Erythroblast (primary cell): ENCODE measurements at regions not wholly inside any gene's neighbourhood (a gene's known extent, or its start where the extent isn't known, plus 50 kb on each side); places are given as distances from the start of the nearest gene placed in this dataset.

Experiments used
- GATA1 ChIP-seq: IDR thresholded peaks from 2 replicates; pipeline ENCODE4 v1.6.1; 2011; ENCODE audit warnings: low read depth, mild to moderate bottlenecking, control low read depth, low read length, moderate library complexity
- POLR2A ChIP-seq: IDR thresholded peaks from 2 replicates; pipeline ENCODE4 v1.6.1; 2011; ENCODE audit warnings: mild to moderate bottlenecking, low read length

DNA sequence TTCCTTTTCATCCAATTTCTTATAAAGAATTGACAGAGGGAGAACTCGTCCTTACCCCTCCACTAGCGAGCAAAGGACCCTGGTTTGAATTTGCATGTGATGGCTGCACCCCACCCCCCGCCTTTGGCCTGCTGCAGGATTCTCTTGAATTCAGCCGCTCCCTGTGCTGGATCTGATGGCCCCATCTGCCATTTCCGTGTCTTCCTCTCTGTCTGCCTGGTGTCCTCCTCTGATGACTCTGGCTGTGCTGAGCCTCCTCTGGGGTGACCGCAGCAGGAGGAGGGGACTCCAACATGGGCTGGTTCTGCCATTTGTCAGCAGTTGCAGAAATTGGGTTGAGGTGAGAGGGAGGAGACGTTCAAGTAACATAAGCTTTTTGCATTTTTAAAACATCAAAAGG lies 188.8 kb downstream of the DLL1 start:
- no peak for TF ChIP-seq POLR2A
- no peak for TF ChIP-seq GATA1
